ENCODE measurements at regions not wholly inside any gene's neighbourhood (a gene's known extent, or its start where the extent isn't known, plus 50 kb on each side); places are given as distances from the start of the nearest gene placed in this dataset.

DNA sequence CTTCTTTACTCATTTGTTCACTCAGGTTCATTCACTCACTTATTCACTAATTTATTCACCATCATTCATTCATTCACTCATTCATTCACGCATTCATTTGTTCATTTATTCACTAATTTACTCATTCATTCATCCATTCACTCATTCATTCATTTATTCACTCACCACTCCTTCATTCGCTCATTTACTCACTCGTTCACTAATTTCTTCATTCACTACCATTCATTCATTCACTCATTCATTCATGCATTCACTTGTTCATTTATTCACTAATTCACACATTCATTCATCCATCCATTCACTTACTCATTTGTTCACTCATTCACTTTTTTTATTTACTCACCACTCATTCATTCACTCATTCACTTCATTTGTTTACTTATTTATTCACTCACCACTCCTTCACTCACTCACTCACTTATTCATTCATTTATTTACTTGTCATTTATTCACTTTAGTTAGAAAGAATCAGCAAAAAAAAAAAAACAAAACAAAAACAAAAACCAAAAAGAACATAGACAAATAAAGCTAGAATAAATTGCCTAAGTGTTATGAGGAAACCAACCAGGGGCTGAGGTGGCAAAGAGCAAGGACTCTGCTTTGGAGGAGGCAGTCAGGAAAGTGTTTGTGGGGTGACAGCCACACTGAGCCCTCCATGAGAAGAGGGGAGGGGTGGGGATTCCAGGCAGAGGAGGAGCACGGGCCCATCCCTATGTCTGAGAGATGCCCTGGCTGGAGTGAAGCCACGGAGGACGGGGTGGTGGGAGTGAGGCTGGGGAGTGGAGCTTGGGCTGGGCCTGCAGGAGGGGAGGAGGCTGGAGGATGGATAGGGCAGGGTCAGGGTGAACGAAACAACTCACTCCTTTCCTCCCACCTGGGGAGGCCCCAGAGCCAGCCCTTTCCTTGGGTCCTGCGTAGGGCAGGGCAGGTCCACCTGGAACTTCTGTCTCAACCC is 129.2 kb upstream of the WNT4 start:
- Histone ChIP-seq H3K36me3 (replicated peaks in 1 of 2; ENCODE audit: control extremely low read depth in 1 of 2, control insufficient read depth in 1 of 2, extremely low read depth in 1 of 2, insufficient read depth in 2 of 2, low read length in 1 of 2) (no peaks in the 10 kb centered on the region), H2AFZ (ENCODE audit: insufficient read depth, low read depth, low read length, poor library complexity, severe bottlenecking) (no peak overlapping the region), H3K4me1 (ENCODE audit: control insufficient read depth in 2 of 2, insufficient read depth in 2 of 2, low read length in 2 of 2) (no peaks in the 10 kb centered on the region), H3K4me2 (replicated peaks; ENCODE audit: low read depth, low read length, poor library complexity, severe bottlenecking) (no peak overlapping the region), H3K27me3 (replicated peaks in 1 of 4; ENCODE audit: control extremely low read depth in 1 of 4, control insufficient read depth in 3 of 4, insufficient read depth in 4 of 4, low read length in 3 of 4) (peaks cover 0 to 6% (median 0%) of the 10 kb centered on the region in 4 experiments), H3K4me3 (ENCODE audit: control extremely low read depth in 1 of 5, extremely low read depth in 1 of 5, insufficient read depth in 1 of 5, low read depth in 2 of 5, low read length in 4 of 5) (no peak overlapping the region), H3K9ac (ENCODE audit: low read length) (no peak overlapping the region), H4K20me1 (ENCODE audit: control insufficient read depth, insufficient read depth, low read length, poor library complexity, severe bottlenecking) (no peaks in the 10 kb centered on the region), H3K79me2 (ENCODE audit: control insufficient read depth, insufficient read depth, low read length) (no peaks in the 10 kb centered on the region), H3K9me3 (ENCODE audit: control extremely low read depth in 1 of 3, control insufficient read depth in 2 of 3, insufficient read depth in 1 of 3, low read length in 2 of 3) (no peaks in the 10 kb centered on the region), H3K27ac (ENCODE audit: low read length in 2 of 2) (no peak overlapping the region)
- intact Hi-C loops (cut with micrococcal nuclease), result no loop called here
- no peak overlapping the region for H3K27ac Mint-ChIP-seq
- H3K4me1 Mint-ChIP-seq, result no peaks in the 10 kb centered on the region
- ChIA-PET CTCF (no interaction called here), POLR2A (no interaction called here)
- ATAC-seq (ENCODE audit: low read depth) (no peak), DNase-seq (no peak)
- WGBS (ENCODE audit: insufficient coverage), result 77% methylated on average over 5 of the region's 8 CpGs
- H3K4me3 Mint-ChIP-seq, result no peak overlapping the region
- no peaks in the 10 kb centered on the region for H3K9me3 Mint-ChIP-seq (ENCODE audit: insufficient read depth)
- peaks cover 27% of the 10 kb centered on the region for H3K27me3 Mint-ChIP-seq
- TF ChIP-seq EZH2 (IDR thresholded peaks at IDR 0.05; ENCODE audit: borderline replicate concordance, insufficient read depth, low read depth, low read length, poor library complexity, severe bottlenecking) (no peak), CTCF (IDR thresholded peaks at IDR 0.05) (no peak)
